ENCODE measurements at regions not wholly inside any gene's neighbourhood (a gene's known extent, or its start where the extent isn't known, plus 50 kb on each side); places are given as distances from the start of the nearest gene placed in this dataset.

- TF ChIP-seq RFX5 (IDR thresholded peaks at IDR 0.05; ENCODE audit: low read depth, low read length) (no peak), SIN3B (IDR thresholded peaks at IDR 0.05; ENCODE audit: low read length) (no peak), ZNF232 (CRISPR knock-in tag; IDR thresholded peaks at IDR 0.05; ENCODE audit: borderline replicate concordance) (no peak), RARA (CRISPR knock-in tag; IDR thresholded peaks at IDR 0.05) (no peak), POLR2A (IDR thresholded peaks at IDR 0.05; ENCODE audit: insufficient read depth in 1 of 2, low read depth in 2 of 2, low read length in 2 of 2) (no peak), ZNF607 (CRISPR knock-in tag; IDR thresholded peaks at IDR 0.05; ENCODE audit: borderline replicate concordance) (no peak), RAD21 (CRISPR knock-in tag; IDR thresholded peaks at IDR 0.05) (no peak), EP300 (IDR thresholded peaks at IDR 0.05; ENCODE audit: low read depth in 2 of 2, low read length in 2 of 2) (no peak), EP300 (CRISPR knock-in tag; IDR thresholded peaks at IDR 0.05; ENCODE audit: borderline replicate concordance) (no peak), CREM (IDR thresholded peaks at IDR 0.05) (no peak), CREM (CRISPR knock-in tag; IDR thresholded peaks at IDR 0.05) (no peak), ZSCAN29 (CRISPR knock-in tag; conservative IDR thresholded peaks at IDR 0.05) (no peak), ZNF501 (CRISPR knock-in tag; IDR thresholded peaks at IDR 0.05) (no peak)
- TF ChIP-seq, protein P1, sequence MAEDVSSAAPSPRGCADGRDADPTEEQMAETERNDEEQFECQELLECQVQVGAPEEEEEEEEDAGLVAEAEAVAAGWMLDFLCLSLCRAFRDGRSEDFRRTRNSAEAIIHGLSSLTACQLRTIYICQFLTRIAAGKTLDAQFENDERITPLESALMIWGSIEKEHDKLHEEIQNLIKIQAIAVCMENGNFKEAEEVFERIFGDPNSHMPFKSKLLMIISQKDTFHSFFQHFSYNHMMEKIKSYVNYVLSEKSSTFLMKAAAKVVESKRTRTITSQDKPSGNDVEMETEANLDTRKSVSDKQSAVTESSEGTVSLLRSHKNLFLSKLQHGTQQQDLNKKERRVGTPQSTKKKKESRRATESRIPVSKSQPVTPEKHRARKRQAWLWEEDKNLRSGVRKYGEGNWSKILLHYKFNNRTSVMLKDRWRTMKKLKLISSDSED (CRISPR knock-in tag; IDR thresholded peaks at IDR 0.05): no peak
Observed at GRCh38 chr9:7656636-7657035, 142.9 kb downstream of the DMAC1 start.

Data from HepG2 (cell line).